GM12878 (cell line): ENCODE measurements at regions not wholly inside any gene's neighbourhood (a gene's known extent, or its start where the extent isn't known, plus 50 kb on each side); places are given as distances from the start of the nearest gene placed in this dataset.

Source experiments
- ATAC-seq: fragments of 200-7000 bp; cut with Tn5 transposase; 3 replicates; pipeline ENCODE4 v1.9.1; 2020; ENCODE audit warnings: mild to moderate bottlenecking, moderate library complexity
- BruUV-seq: library from RNA; stranded (reverse); fragments of 400-500 nt; replicated peaks from 2 replicates; lab custom pipeline; 2021; lab: Mats Ljungman, UMichigan
- CTCF ChIA-PET: fragments of 300-600 bp; sonication (Branson Sonifier 250); formaldehyde crosslinking; extraction: SDS; loops from one replicate; lab custom pipeline; 2021; ENCODE audit warnings: inconsistent platforms; lab: Yijun Ruan, JAX
- POLR2A ChIA-PET: fragments of 350-600 bp; formaldehyde crosslinking; extraction: SDS; loops from one replicate; lab custom pipeline; 2021; ENCODE audit warnings: inconsistent platforms; lab: Charles Lee
- RAD21 ChIA-PET: fragments of 300-600 bp; sonication (Branson Sonifier 250); formaldehyde crosslinking; loops from one replicate; lab custom pipeline; 2023; ENCODE audit warnings: antibody characterized with exemption; ENCODE audit not compliant: unreplicated experiment; lab: Charles Lee
- SMC1A ChIA-PET: fragments of 300-600 bp; sonication (Branson Sonifier 250); formaldehyde crosslinking; loops from one replicate; lab custom pipeline; 2023; ENCODE audit not compliant: unreplicated experiment, uncharacterized antibody; lab: Charles Lee
- DNase-seq: peaks from one replicate; pipeline ENCODE4 v3.0.0-alpha.2; 2011; ENCODE audit warnings: low read depth, low spot score
- FAIRE-seq: peaks from 3 replicates; lab custom pipeline; 2011; peaks lifted over from hg19 to GRCh38; lab: Jason Lieb, UNC
- H2AFZ ChIP-seq: 2 replicates; pipeline ENCODE4 v1.6.0; 2011; ENCODE audit warnings: low read depth, low read length, control low read depth; ENCODE audit not compliant: control insufficient read depth
- H3K27ac ChIP-seq: 2 replicates; pipeline ENCODE4 v1.5.1; 2011; ENCODE audit warnings: control low read depth; ENCODE audit not compliant: control insufficient read depth, insufficient read depth
- H3K27me3 ChIP-seq, 2 experiments: replicated peaks in 1 of 2; 2 replicates each; pipeline versions ENCODE4 v1.6.0 to v1.6.1; 2011; ENCODE audit warnings: low read length in 1 of 2; ENCODE audit not compliant: control insufficient read depth in 2 of 2, insufficient read depth in 2 of 2
- H3K36me3 ChIP-seq, 2 experiments: 2 replicates each; pipeline ENCODE4 v1.5.1; 2011; ENCODE audit warnings: low read length in 1 of 2; ENCODE audit not compliant: control insufficient read depth in 2 of 2, insufficient read depth in 2 of 2
- H3K4me1 ChIP-seq: 2 replicates; pipeline ENCODE4 v1.6.1; 2011; ENCODE audit warnings: mild to moderate bottlenecking, low read length, moderate library complexity, mixed read lengths; ENCODE audit not compliant: control insufficient read depth, insufficient read depth
- H3K4me2 ChIP-seq: 2 replicates; pipeline ENCODE4 v1.6.0; 2011; ENCODE audit warnings: control low read depth; ENCODE audit not compliant: control insufficient read depth, insufficient read depth
- H3K4me3 ChIP-seq: fragments of 200-600 bp; sonication (generic); 2 replicates; pipeline ENCODE4 v1.5.1; 2016
- H3K79me2 ChIP-seq: 2 replicates; pipeline ENCODE4 v1.6.0; 2011; ENCODE audit warnings: low read length; ENCODE audit not compliant: control insufficient read depth, insufficient read depth
- H3K9ac ChIP-seq: 2 replicates; pipeline ENCODE4 v1.8.0; 2011; ENCODE audit warnings: low read length, control low read depth, mixed read lengths; ENCODE audit not compliant: control insufficient read depth, insufficient read depth
- H3K9me3 ChIP-seq: replicated peaks from 3 replicates; pipeline ENCODE4 v1.5.1; 2011; ENCODE audit warnings: mild to moderate bottlenecking, low read length; ENCODE audit not compliant: control insufficient read depth, insufficient read depth
- H4K20me1 ChIP-seq: 2 replicates; pipeline ENCODE4 v1.6.0; 2011; ENCODE audit not compliant: control insufficient read depth, insufficient read depth
- BCL11A ChIP-seq: IDR thresholded peaks from 2 replicates; pipeline ENCODE4 v1.6.1; 2011; ENCODE audit warnings: low read depth, low read length
- BCLAF1 ChIP-seq: fragments of 450-650 bp; IDR thresholded peaks from 2 replicates; pipeline ENCODE4 v1.6.1; 2017; ENCODE audit warnings: antibody characterized with exemption, mild to moderate bottlenecking, moderate library complexity
- BHLHE40 ChIP-seq, 2 experiments: fragments of 450-650 bp in 1 of 2; IDR thresholded peaks; 2 replicates each; pipeline ENCODE4 v1.6.1; 2011 to 2017; ENCODE audit warnings: low read depth in 2 of 2, borderline replicate concordance in 1 of 2, improper control_type of control experiment in 1 of 2, low read length in 1 of 2, mild to moderate bottlenecking in 1 of 2
- CBX3 ChIP-seq: fragments of 200-600 bp; sonication (generic); IDR thresholded peaks from 2 replicates; pipeline ENCODE4 v1.6.1; 2016; ENCODE audit warnings: low read depth, borderline replicate concordance
- IRF4 ChIP-seq: IDR thresholded peaks from 2 replicates; pipeline ENCODE4 v1.6.1; 2011; ENCODE audit warnings: low read depth, low read length
- JUNB ChIP-seq: IDR thresholded peaks from 2 replicates; pipeline ENCODE4 v1.6.1; 2016; ENCODE audit warnings: antibody characterized with exemption, mild to moderate bottlenecking
- NFIC ChIP-seq: IDR thresholded peaks from 2 replicates; pipeline ENCODE4 v1.6.1; 2012; ENCODE audit warnings: low read depth, mild to moderate bottlenecking, inconsistent platforms, low read length, moderate library complexity
- POLR2AphosphoS2 ChIP-seq: IDR thresholded peaks from 2 replicates; pipeline ENCODE4 v1.6.1; 2011; ENCODE audit warnings: low read depth, mild to moderate bottlenecking, low read length, improper control_type of control experiment, moderate library complexity
- PRDM15 ChIP-seq: fragments of 450-650 bp; formaldehyde crosslinking; IDR thresholded peaks from 2 replicates; pipeline ENCODE4 v1.4.0; 2020; ENCODE audit warnings: mild to moderate bottlenecking, moderate library complexity
- SMARCA5 ChIP-seq: fragments of 450-650 bp; IDR thresholded peaks from 2 replicates; pipeline ENCODE4 v1.6.1; 2017; ENCODE audit warnings: mild to moderate bottlenecking
- YBX1 ChIP-seq: fragments of 450-650 bp; IDR thresholded peaks from 2 replicates; pipeline ENCODE4 v1.6.1; 2016; ENCODE audit warnings: antibody characterized with exemption
- WGBS: methylation state at CpG from one replicate; pipeline ENCODE4 v1.1.6; 2016; ENCODE audit warnings: low lambda C conversion rate; ENCODE audit not compliant: insufficient replicate concordance, insufficient coverage; ENCODE audit errors: missing lambda C conversion rate; 5-methylcytosine and 5-hydroxymethylcytosine counted together
- in situ Hi-C: fragments of 300-500 bp; cut with MboI; formaldehyde crosslinking; loops from 9 replicates; pipeline ENCODE4 v1.14.3; 2018; ENCODE audit warnings: mixed read lengths
- intact Hi-C: fragments of 100-400 bp; cut with micrococcal nuclease; formaldehyde crosslinking; loops from one replicate; pipeline ENCODE4 v1.14.2; 2022; ENCODE audit not compliant: unreplicated experiment

- no peaks in the 10 kb centered on the region for H3K79me2 ChIP-seq
- no peak overlapping the region for H3K27ac ChIP-seq
- BruUV-seq = no TSS peak
- no peak overlapping the region for H3K4me2 ChIP-seq
- H2AFZ ChIP-seq = no peak overlapping the region
- DNase-seq (no peak), ATAC-seq (no peak), FAIRE-seq (no peak)
- intact Hi-C loops = no loop called here
- ChIA-PET CTCF (no interaction called here), POLR2A (no interaction called here)
- no peaks in the 10 kb centered on the region for H3K36me3 ChIP-seq
- TF ChIP-seq IRF4 (no peak), BCL11A (no peak), YBX1 (no peak), PRDM15 (CRISPR knock-in tag) (no peak), JUNB (no peak), SMARCA5 (no peak), CBX3 (no peak), NFIC (no peak), POLR2AphosphoS2 (no peak), BCLAF1 (no peak), BHLHE40 (IDR thresholded peaks at IDR 0.05; ENCODE audit: borderline replicate concordance in 1 of 2, low read depth in 2 of 2, low read length in 1 of 2) (no peak)
- TF ChIP-seq, all 136 proteins: peak for 0
- RAD21 ChIA-PET = no interaction called here
- Histone ChIP-seq H4K20me1 (no peaks in the 10 kb centered on the region), H3K4me1 (no peaks in the 10 kb centered on the region), H3K9ac (no peak overlapping the region), H3K9me3 (no peaks in the 10 kb centered on the region; the same call in 2 of the 3 replicates), H3K27me3 (no peaks in the 10 kb centered on the region), H3K4me3 (no peak overlapping the region)
- 54% methylated on average over 38 of the region's 52 CpGs for WGBS
- in situ Hi-C loops = no loop called here
- SMC1A ChIA-PET = no interaction called here
Observed at GRCh38 chr10:42475168-42476098, 162.9 kb downstream of the ZNF33B start.
